Stimulated activated CD4-positive, alpha-beta T cell treated with anti-CD3 and anti-CD28 coated beads, Interleukin-2, amount 100 ng/mL, for 48 hours (primary cell): ENCODE measurements at regions not wholly inside any gene's neighbourhood (a gene's known extent, or its start where the extent isn't known, plus 50 kb on each side); places are given as distances from the start of the nearest gene placed in this dataset.

Experiments
- DNase-seq, 2 donors: peaks; one replicate each; pipeline ENCODE4 v3.0.0-alpha.2; 2020

DNA sequence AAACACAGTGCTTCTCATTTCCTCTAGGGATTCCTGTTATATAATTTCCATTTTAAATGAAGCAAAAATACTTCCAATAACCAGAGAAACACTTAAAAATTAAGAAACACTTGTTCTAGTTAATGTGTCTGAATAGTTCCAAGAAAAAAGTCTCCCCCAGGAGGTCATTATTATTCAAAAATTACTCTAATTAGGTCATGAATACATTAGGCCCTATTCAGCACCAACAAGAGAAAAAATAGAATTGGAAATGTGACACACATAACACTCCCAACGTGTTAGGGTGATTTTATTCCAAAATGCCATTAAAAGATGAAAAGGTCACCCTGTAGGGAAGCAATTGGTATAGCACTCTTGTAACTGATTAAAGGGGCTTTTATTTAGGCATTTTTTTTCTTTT, 382.1 kb downstream of the TUSC7 start:
- DNase-seq: no peak

DNA sequence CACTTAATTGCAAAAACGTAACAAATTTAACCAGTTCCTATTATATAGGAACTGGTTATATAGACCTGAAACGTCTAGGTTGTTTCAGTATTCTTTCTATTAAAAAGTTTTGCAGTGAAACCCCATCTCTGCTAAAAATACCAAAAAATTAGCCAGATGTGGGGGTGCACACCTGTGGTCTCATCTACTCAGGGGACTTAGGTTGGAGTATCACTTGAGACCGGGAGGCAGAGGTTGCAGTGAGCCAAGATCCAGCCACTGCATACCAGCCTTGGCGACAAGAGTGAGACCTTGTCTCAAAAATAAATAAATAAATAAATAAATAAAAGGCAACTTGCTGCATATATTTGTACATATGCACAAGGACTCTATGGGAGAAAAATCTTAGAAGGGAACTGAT, 387.0 kb downstream of the TUSC7 start:
- DNase-seq: no peak

DNA sequence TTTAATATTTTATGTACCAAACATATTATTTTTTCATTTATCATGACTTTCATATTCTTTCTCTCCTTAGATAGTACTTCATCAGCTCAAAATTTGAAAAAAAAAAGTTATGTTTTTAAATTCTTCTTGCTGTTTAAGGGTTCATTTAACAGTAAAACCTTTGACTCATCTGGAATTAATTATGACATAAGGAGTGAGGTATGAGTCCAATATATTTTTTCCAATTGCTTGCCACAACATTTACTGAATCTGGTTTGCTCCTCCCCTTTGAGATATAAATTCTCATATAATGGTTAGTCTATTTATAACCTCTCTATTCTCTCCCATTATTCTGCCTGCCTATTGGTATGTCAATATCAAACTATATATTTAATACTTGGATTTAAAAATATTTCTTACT, 387.8 kb downstream of the TUSC7 start:
- DNase-seq: no peak

DNA sequence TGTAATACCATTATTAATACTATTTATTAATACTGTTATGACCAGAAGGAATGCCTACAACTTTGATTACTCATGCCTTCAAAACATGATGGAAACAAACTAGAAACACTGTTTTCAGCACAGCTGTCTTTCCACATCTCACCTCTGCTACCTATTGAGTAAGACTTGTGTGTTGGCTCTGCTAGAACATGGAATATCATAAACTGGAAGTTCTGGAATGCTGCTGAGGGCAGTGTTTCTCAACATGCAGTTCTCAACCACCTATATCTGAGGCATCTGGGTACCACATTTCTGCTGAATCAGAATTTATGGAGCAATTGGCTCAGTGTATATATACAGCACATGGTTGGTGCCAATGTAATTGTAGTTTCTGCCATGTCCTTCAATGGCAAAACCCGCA, 392.1 kb downstream of the TUSC7 start:
- DNase-seq: no peak

DNA sequence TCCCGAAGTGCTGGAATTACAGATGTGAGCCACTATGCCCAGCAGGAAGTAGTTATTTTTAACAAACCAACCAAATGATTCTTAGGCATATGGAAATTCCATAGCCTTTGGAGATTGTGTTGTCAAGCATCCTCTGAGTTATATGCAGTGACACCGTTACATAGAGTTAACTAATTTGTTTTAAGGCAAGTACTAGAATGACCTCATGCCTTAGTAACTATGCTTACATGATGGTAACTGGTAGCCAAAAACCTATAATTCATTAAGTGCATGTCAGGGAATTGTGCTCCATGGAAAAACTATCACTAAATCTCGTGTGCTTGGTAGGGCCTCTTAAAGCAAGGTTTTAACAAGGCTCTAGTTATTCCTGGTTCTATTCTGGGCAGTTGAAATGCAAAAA, 392.8 kb downstream of the TUSC7 start:
- no peak for DNase-seq

DNA sequence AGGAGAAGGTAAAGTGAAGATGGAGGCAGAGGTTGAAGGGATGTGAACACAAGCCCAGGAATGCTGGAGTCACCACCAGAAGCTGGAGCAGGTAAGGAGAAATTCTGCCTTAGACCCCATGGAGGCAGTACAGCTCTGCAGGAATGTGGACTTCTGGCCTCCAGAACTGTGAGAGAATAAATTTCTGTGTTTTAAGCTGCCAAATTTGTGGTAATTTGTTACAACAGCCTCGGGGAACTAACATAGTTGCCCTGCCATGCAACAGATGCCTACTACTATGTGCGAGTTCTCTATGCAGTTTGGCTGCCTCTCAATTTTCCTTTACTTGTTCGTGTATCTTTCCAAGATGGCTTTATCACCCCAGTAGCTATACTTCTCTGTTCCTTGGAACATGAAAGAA, 394.1 kb downstream of the TUSC7 start:
- DNase-seq: no peak

DNA sequence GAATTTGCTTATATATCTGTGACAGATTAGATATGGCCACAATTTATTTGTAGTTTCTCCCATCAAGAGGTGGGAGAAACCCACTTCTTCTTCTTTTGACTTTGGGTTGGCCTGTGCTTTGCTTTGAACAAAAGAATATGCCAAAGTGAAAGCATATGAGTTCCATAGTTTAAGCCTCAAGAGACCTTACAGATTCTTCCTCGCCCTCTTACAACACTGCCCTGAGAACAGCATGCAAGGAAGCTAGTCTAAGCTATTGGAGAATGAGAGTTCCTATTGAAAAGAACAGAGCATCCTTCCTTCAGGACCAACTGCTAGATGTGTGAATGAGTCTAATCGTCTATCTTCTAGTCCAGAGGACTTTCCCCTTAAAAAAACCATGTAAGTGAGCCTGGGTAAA, 394.8 kb downstream of the TUSC7 start:
- DNase-seq: no peak

DNA sequence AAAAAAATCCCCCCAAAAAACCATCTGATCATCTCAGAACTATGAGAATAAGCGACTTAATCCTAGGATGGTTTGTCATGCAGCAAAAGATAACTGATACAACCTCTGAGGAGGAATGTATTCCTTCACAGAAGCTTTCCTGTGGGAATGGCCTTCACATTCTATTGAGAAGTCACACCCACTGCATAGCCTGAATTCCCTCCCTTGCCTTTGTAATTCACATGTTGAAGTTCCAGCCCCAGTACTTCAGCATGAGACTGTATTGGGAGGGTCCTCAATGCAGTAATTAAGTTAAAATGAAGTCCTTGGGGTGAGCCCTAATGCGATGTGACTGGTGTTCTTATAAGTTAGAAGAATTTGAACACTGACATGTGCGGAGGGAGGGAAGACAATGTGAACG, 395.2 kb downstream of the TUSC7 start:
- no peak for DNase-seq

DNA sequence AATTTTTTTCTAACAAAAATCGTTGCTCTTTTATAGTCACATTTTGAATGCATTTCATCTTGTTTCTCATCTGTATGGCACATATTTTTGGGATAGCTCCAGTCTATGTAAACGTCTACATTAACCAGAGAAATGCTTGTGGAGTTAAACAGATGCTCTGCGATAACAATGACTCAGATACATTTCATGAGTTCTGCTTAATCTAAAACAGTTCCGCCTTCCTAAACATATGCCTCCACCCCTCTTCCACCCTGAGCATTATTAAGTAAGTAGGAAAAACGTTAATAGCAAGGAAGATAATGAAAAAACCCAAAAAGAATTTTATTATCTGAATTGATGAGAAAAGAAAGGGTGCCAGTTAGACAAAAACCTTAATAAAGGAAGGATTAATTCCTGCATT, 396.1 kb downstream of the TUSC7 start:
- DNase-seq: no peak

DNA sequence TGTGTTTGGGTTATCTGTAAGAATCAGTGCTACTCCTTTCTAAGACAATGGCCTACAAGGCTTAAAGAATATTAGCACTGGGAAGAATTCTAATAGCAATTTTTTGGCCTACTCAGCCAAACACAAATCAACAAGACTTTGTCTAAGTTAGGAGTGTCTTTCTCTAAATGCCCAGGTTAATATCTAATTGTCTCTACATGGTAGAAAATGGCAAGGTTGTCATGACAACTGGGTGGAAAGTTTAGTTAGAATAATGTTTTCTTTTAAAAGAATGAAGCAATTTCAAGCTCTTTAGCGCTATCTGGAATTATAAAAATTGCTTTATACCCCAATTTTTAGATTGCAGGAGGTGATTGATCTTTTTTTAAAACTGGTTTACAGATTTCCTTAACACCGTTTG, 396.8 kb downstream of the TUSC7 start:
- no peak for DNase-seq

DNA sequence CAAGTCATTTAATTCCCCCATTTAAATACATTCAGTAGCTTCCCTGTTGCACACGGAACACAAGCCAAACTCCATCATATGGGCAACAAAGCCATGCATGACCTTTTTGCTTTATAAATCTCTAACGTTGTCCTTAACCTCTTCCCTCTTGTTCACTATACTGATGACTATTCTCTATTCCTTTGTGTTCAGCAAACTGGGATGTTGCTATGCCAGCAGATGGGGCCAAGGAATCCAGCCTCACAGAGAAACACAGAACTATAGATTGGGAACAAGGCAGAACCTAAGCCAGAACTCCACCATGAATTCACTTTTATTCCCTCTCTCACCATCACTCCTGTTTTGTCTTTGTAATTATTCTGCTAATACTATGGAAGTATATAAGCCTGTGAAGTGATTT, 398.4 kb downstream of the TUSC7 start:
- no peak for DNase-seq

DNA sequence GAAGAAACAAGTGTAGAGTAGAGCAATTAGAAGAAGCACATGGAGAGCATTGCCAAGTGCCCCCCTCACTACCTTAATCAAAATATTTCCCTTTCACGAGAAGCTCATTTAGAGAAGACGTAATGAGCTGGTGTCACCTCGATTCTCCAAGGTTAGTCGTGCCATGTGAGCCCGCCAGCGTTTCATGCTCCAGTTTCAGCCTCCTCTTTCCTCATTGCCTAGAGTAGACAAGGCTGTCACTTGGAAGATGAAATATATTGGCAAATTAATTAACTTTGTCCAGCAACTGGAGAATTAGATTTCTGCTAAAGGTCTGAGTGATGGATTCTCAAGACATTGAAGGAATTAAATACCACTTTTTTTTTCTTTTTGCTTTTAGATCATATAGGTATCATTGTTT, 399.6 kb downstream of the TUSC7 start:
- no peak for DNase-seq

DNA sequence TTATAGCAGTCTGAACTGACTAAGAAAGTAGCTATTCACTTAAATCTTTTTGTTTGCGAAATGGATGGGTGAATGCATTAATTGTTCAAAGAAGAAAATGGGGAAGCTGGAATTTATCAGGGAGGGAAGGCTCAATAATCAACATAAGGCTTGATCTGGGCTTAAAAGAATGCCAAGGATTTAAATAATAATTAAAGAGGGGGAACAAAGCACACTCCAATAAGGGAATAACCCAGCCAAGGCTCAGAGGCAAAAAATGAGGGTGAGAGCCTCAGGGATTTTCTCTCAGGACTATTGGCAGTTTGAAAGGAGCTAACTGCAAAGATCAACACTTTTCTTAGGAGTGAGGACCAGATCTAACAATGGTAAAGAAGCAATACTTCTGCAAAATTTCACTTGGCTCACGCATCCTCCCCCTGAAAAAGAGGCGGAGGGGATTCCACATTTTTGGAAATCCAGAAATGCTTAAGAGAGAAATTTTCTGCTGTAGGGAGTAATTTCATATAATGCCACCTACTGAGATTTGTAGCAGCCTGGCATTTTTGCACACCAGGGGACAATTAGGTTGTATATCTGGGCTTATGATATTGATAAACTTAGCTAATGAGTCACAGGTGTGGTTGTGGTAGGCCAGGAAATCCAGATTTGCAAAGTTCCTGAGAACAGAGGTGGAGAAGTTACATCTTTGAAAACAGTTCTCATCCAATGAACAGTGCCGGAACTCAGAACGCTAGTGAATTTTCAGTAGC, 405.1 kb downstream of the TUSC7 start:
- DNase-seq: no peak

DNA sequence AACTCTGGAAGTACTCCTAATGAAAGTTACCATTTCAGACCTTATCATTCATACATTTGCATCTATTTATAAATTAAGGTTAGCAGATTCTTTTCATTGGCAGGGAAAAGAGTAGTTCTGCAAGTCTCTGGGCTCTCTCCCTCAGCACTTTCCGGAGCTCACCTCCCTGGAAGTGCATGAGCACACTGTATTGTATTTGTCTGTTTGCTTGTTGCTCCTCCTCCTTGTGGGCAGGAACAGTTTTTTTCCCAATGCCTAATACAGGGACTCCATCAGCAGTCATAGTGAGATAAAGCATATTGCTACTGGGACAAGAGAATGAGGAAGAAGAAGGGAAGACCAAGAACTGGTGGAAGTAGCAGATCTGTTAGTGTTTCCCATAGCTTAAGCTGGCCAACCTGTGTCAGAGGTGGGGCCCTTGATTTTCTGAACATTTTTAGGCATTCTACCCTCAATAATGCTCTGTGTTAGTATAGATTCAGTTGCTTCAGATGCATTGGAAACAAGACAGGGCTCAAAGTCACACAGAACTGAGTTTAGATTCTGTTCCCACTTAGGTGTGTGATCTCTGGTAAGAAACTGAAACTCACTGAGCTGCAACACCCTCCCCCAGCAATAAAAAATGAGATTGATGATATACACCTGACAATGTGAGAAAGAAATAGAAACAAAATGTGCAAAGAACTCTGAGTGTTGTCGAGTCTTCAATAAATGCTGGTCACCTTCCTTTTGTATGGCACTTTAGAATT, 407.8 kb downstream of the TUSC7 start:
- DNase-seq: no peak

DNA sequence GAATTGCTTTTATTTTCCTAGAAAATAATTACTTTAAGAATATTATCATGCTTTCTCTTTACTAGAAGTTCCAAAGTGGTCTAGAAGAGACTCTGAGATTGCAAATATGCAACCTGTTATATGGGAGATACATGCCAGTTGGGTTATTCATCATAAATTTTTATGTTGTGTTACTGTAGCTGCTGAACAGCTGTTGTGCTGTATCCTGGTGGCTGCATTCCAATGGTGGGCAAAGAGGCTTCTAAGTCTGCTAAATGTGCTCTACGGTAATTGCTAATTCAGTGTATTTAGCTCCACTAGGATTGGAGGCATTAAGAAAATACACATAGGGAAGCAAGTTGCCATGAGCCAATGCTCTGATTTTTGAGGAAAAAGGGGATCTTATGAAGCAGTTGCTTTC, 409.0 kb downstream of the TUSC7 start:
- DNase-seq: no peak

DNA sequence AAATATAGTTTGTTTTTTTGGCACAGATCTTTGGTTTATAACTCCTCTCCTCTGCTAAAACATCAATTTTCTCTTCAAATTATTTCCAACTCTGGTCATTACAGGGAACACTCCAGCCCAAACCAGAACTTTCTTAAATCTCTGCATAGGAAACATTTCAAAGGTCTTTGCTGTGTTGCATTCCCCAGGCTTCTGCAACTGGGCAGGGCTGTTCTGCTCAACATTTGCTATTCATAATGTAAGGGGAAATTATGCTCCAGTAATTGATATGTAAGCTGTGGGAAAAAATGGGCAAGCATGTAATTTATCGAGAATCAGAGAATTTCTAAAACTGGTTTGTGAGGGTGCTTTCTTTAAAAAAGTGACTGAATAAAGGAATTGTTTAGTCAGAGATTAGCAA, 410.4 kb downstream of the TUSC7 start:
- DNase-seq: no peak

DNA sequence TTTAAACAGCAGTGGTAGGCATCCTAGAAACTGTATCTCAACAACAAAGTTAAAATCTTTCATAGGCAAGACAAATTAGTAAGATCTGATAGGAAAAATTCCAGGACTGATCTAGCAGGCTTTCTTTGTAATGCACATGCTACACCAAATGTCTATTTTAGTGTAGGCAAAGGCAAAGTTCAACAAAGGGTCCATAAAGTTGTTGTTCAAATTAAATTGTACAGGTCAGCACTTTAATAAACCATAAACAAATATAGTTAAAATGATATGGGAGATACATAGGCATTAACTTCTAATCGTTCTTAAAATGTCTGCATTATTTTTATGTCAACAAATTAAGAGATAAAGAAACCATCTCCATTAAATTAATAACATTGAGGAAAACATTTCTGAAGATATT, 413.0 kb downstream of the TUSC7 start:
- no peak for DNase-seq

DNA sequence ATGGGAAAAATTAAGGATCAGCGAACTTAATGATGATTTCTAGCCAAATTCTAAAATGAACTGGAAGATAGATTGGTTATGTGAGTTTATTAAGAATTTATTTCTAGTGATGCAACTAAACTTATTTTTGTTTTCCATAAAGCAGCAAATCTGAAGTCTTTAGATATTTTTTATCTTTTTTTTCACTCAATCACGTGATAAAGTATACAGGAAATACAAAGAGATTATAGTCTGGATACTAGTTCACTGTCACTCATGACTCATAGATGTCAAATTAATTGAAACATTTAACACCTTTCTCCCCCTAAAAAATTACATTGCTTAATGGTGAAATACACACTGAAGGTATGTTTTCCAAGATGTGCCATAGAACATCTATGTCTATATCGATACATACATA, 416.9 kb downstream of the TUSC7 start:
- no peak for DNase-seq

DNA sequence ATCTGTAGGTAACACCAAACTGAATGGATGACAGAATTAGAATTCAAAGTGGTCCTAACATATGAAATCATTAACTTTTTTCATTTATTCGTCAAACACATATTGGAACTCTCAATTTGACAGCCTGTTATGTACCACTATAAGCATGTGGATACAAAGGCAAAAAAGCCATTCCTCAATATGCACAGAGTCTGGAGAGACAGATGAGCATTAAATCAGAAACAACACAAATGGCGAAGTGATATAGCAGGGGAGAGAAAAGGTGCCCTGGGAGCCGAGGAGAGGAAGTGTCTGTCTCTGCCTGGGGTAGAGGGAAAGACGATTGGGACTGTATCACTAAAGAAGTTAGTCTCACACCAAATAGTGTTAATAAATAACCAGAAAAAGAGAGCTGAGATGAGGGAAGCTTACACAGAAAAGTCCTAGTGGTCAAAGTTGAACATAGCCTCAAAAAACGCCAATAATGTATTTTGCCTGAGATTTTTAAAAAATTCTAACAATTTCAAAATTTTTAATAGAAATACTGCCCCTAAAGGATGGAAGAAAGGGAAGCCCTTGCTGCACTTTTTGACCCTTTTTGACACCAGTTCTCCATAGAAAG, 417.5 kb downstream of the TUSC7 start:
- DNase-seq: no peak

DNA sequence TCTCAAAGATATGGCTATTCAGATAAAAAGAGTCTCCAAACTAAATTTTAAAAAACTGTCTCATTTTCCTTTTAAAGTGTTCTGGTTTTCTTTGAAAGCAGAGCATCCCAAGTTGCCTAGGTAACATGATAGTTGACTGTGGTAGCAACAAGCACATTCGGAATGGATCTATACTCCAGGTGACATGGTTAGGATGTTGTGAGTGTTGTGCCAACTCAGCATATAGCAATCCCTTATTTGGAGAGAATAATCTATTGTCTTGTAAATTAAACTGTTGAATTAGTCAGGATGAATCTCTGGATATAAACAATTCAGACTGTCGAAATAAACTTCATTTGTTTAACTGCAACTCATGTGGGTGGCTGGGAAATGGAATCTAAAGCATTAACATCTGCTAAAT, 418.6 kb downstream of the TUSC7 start:
- no peak for DNase-seq

DNA sequence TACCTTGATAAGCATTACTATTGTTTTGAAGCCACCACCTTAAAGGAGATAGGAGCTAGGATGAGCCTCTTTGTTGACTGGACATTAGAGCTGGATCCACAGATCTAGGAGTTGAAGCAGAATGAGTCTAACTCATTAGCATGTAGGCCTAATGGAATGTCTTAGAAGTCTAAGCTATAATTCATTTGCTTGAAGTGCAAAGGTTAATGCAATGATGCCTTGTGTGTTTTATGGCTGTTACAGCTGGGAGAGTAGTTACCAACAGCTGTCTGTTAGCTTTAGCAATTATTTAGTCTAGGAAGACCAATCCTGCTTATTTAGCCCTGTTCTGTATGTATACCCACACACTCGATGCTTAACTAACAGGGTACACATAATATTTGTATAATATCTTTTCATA, 419.3 kb downstream of the TUSC7 start:
- DNase-seq: no peak

DNA sequence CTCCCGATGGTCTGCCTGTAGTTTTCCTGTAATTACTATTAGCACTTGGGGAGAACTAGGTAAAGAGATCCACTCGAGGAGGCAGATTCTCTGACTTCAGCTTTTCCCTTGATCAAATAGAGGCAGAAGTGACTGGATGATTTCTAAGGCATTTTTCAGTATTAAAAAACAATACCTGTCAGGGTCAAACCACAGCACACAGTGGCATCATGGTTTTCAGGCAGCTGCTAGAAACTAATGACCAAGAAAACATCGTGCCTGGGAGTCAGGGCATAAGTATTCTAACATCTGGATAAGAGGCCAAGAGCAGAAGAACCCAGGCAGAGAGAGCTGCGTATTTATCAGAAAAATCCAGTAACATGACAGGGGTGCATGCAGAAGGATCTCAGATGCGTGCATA, 419.9 kb downstream of the TUSC7 start:
- no peak for DNase-seq

DNA sequence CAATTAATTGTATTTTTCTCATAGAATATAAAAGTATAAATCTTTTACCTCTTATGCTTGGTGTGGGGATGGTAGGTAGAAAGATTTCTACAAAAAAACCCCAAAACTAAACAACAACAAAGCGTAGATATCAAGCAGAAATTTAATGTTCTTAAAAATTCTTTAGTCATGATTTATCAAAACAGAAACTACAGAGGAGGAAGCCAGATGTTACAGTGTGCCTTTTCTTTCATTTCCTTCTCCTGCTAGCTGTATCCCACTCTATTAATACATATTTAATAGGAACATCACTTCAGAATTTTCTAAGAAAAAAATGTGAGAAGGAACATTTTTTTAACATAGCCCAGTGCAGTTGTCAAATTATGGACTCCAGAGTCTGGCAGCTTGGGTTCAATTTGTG, 420.6 kb downstream of the TUSC7 start:
- no peak for DNase-seq

DNA sequence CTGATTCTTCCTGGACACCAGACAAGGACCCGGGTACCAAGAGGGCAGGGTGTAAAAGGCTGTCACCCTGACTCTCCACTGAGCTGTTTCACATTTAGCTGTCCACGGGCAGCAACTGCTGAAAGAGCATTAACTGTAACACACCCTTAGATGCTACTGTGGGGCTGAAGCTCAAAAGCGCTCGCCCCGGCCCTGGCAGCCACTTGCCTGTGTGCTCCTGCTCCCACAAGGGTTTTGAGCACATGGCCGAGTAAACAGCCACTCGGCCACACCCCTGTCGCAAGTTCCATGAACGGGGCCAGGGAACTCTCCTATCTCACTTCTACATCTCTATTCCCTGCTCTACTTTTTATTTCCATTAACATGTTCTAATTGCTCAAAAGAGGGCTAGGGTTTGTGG, 421.7 kb downstream of the TUSC7 start:
- no peak for DNase-seq

DNA sequence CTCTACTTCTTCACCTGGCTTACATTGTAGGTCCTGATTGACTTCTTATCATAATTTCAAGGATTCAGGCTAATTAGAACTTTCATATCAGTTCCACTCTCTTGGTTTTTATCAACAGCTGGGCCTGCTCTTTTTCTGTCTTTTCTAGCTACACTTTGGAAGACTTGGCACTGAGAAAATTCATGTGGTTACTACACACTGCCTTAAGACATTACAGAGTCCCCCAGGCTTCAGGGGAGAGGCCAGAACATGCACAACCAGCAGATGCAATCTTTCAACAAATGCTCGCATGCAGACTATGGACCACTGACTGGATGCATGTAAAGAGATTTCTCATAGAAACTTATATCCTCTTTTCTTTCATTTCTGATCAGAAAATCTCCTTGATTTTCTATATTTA, 423.5 kb downstream of the TUSC7 start:
- DNase-seq: no peak
